ENCODE measurements at regions not wholly inside any gene's neighbourhood (a gene's known extent, or its start where the extent isn't known, plus 50 kb on each side); places are given as distances from the start of the nearest gene placed in this dataset.

- no peak overlapping the region for H3K4me3 ChIP-seq (ENCODE audit: low read depth, low read length)
- TF ChIP-seq CTCF (IDR thresholded peaks at IDR 0.05; ENCODE audit: control insufficient read depth, extremely low read depth, insufficient read depth), result no peak
- DNase-seq (ENCODE audit: low read depth), result no peak
Observed at GRCh38 chr2:172335736-172336135, 91.7 kb upstream of the ITGA6 start.

GRCh38 chr2:172336681-172337080 lies 90.7 kb upstream of the ITGA6 start:
- no peak for TF ChIP-seq CTCF (IDR thresholded peaks at IDR 0.05; ENCODE audit: control insufficient read depth, extremely low read depth, insufficient read depth)
- no peak for DNase-seq (ENCODE audit: low read depth)
- no peak overlapping the region for H3K4me3 ChIP-seq (ENCODE audit: low read depth, low read length)

- DNase-seq (ENCODE audit: low read depth), result no peak
- TF ChIP-seq CTCF (IDR thresholded peaks at IDR 0.05; ENCODE audit: control insufficient read depth, extremely low read depth, insufficient read depth), result no peak
- H3K4me3 ChIP-seq (ENCODE audit: low read depth, low read length), result no peak overlapping the region
Observed at GRCh38 chr2:172339371-172340010, 87.9 kb upstream of the ITGA6 start.

- DNase-seq (ENCODE audit: low read depth), result no peak
- TF ChIP-seq CTCF (IDR thresholded peaks at IDR 0.05; ENCODE audit: control insufficient read depth, extremely low read depth, insufficient read depth), result no peak
- no peak overlapping the region for H3K4me3 ChIP-seq (ENCODE audit: low read depth, low read length)
Observed at GRCh38 chr2:172340394-172340793, 87.0 kb upstream of the ITGA6 start.

GRCh38 chr2:172342078-172342477 lies 85.3 kb upstream of the ITGA6 start:
- no peak overlapping the region for H3K4me3 ChIP-seq (ENCODE audit: low read depth, low read length)
- no peak for TF ChIP-seq CTCF (IDR thresholded peaks at IDR 0.05; ENCODE audit: control insufficient read depth, extremely low read depth, insufficient read depth)
- DNase-seq (ENCODE audit: low read depth), result no peak

- DNase-seq (ENCODE audit: low read depth), result no peak
- no peak for TF ChIP-seq CTCF (IDR thresholded peaks at IDR 0.05; ENCODE audit: control insufficient read depth, extremely low read depth, insufficient read depth)
- no peak overlapping the region for H3K4me3 ChIP-seq (ENCODE audit: low read depth, low read length)
Observed at GRCh38 chr2:172342611-172343010, 84.8 kb upstream of the ITGA6 start.

- TF ChIP-seq CTCF (IDR thresholded peaks at IDR 0.05; ENCODE audit: control insufficient read depth, extremely low read depth, insufficient read depth), result no peak
- DNase-seq (ENCODE audit: low read depth), result no peak
- H3K4me3 ChIP-seq (ENCODE audit: low read depth, low read length), result no peak overlapping the region
Observed at GRCh38 chr2:172344159-172344558, 83.2 kb upstream of the ITGA6 start.
